ENCODE measurements at regions not wholly inside any gene's neighbourhood (a gene's known extent, or its start where the extent isn't known, plus 50 kb on each side); places are given as distances from the start of the nearest gene placed in this dataset.

DNA sequence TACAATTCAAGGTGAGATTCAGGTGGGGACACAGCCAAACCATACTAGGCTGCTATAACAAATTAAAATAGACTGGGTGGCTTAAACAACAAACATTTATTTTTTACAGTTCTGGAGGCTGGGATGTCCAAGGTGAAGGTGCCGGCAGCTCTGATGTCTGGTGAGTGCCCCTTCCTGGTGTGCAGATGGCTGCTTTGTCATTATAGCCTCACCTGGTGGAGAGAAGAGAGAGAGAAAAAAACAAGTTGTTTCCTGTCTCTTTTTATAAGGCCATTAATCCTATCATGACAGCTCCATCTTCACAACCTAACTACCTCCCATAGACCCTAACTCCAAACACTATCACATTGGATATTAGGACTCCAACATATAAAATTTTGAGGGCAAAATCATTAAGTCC, 279.7 kb downstream of the ZIC1 start:
- no peak overlapping the region for H3K27ac ChIP-seq (ENCODE audit: control insufficient read depth, insufficient read depth)
- intact Hi-C loops (cut with micrococcal nuclease; ENCODE audit: unreplicated experiment): no loop called here
- DNase-seq (ENCODE audit: low read depth, low spot score) (no peak), ATAC-seq (no peak), FAIRE-seq (no peak)
- ChIA-PET SMC1A (ENCODE audit: uncharacterized antibody, unreplicated experiment) (no interaction called here), RAD21 (ENCODE audit: unreplicated experiment) (no interaction called here), CTCF (no interaction called here), POLR2A (no interaction called here)
- no peaks in the 10 kb centered on the region for H3K9me3 ChIP-seq (replicated peaks; ENCODE audit: control insufficient read depth, insufficient read depth, low read length)
- no peaks in the 10 kb centered on the region for H3K4me1 ChIP-seq (ENCODE audit: control insufficient read depth, insufficient read depth, low read length)
- H3K79me2 ChIP-seq (ENCODE audit: control insufficient read depth, insufficient read depth, low read length): no peaks in the 10 kb centered on the region
- no peaks in the 10 kb centered on the region for H3K27me3 ChIP-seq (replicated peaks in 1 of 2; ENCODE audit: control insufficient read depth in 2 of 2, insufficient read depth in 2 of 2, low read length in 1 of 2)
- H3K9ac ChIP-seq (ENCODE audit: control insufficient read depth, insufficient read depth, low read length): no peak overlapping the region
- no TSS peak for BruUV-seq (replicated peaks)
- in situ Hi-C loops (cut with MboI): no loop called here
- H4K20me1 ChIP-seq (ENCODE audit: control insufficient read depth, insufficient read depth): no peaks in the 10 kb centered on the region
- no peak overlapping the region for H2AFZ ChIP-seq (ENCODE audit: control insufficient read depth, low read depth, low read length)
- H3K36me3 ChIP-seq (ENCODE audit: control insufficient read depth in 2 of 2, insufficient read depth in 2 of 2, low read length in 1 of 2): no peaks in the 10 kb centered on the region
- no peak overlapping the region for H3K4me2 ChIP-seq (ENCODE audit: control insufficient read depth, insufficient read depth)
- H3K4me3 ChIP-seq: no peak overlapping the region
- 100% methylated on average over 1 of the region's 1 CpG for WGBS (ENCODE audit: insufficient coverage, insufficient replicate concordance, low lambda C conversion rate, missing lambda C conversion rate)
- TF ChIP-seq CBX5 (IDR thresholded peaks at IDR 0.05; ENCODE audit: low read depth): no peak
- TF ChIP-seq HDGF (IDR thresholded peaks at IDR 0.05): no peak
- no peak for TF ChIP-seq ZNF217 (IDR thresholded peaks at IDR 0.05)
- no peak for TF ChIP-seq MTA2 (IDR thresholded peaks at IDR 0.05; ENCODE audit: low read depth)
- no peak for TF ChIP-seq NR2C2 (IDR thresholded peaks at IDR 0.05; ENCODE audit: borderline replicate concordance, control insufficient read depth, insufficient read length, low read depth)
- TF ChIP-seq CHD2 (IDR thresholded peaks at IDR 0.05; ENCODE audit: borderline replicate concordance, low read depth, low read length): no peak
- no peak for TF ChIP-seq YBX1 (IDR thresholded peaks at IDR 0.05)
- TF ChIP-seq, protein P1, sequence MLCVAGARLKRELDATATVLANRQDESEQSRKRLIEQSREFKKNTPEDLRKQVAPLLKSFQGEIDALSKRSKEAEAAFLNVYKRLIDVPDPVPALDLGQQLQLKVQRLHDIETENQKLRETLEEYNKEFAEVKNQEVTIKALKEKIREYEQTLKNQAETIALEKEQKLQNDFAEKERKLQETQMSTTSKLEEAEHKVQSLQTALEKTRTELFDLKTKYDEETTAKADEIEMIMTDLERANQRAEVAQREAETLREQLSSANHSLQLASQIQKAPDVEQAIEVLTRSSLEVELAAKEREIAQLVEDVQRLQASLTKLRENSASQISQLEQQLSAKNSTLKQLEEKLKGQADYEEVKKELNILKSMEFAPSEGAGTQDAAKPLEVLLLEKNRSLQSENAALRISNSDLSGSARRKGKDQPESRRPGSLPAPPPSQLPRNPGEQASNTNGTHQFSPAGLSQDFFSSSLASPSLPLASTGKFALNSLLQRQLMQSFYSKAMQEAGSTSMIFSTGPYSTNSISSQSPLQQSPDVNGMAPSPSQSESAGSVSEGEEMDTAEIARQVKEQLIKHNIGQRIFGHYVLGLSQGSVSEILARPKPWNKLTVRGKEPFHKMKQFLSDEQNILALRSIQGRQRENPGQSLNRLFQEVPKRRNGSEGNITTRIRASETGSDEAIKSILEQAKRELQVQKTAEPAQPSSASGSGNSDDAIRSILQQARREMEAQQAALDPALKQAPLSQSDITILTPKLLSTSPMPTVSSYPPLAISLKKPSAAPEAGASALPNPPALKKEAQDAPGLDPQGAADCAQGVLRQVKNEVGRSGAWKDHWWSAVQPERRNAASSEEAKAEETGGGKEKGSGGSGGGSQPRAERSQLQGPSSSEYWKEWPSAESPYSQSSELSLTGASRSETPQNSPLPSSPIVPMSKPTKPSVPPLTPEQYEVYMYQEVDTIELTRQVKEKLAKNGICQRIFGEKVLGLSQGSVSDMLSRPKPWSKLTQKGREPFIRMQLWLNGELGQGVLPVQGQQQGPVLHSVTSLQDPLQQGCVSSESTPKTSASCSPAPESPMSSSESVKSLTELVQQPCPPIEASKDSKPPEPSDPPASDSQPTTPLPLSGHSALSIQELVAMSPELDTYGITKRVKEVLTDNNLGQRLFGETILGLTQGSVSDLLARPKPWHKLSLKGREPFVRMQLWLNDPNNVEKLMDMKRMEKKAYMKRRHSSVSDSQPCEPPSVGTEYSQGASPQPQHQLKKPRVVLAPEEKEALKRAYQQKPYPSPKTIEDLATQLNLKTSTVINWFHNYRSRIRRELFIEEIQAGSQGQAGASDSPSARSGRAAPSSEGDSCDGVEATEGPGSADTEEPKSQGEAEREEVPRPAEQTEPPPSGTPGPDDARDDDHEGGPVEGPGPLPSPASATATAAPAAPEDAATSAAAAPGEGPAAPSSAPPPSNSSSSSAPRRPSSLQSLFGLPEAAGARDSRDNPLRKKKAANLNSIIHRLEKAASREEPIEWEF (IDR thresholded peaks at IDR 0.05; ENCODE audit: insufficient replicate concordance, low read depth, low read length): no peak
- TF ChIP-seq USF1 (IDR thresholded peaks at IDR 0.05; ENCODE audit: borderline replicate concordance, extremely low read length, insufficient read depth, low read depth, low read length): no peak
- no peak for TF ChIP-seq HDAC2 (IDR thresholded peaks at IDR 0.05)
- TF ChIP-seq BHLHE40 (IDR thresholded peaks at IDR 0.05; ENCODE audit: borderline replicate concordance in 1 of 2, low read depth in 2 of 2, low read length in 1 of 2): no peak
- TF ChIP-seq, protein P2, sequence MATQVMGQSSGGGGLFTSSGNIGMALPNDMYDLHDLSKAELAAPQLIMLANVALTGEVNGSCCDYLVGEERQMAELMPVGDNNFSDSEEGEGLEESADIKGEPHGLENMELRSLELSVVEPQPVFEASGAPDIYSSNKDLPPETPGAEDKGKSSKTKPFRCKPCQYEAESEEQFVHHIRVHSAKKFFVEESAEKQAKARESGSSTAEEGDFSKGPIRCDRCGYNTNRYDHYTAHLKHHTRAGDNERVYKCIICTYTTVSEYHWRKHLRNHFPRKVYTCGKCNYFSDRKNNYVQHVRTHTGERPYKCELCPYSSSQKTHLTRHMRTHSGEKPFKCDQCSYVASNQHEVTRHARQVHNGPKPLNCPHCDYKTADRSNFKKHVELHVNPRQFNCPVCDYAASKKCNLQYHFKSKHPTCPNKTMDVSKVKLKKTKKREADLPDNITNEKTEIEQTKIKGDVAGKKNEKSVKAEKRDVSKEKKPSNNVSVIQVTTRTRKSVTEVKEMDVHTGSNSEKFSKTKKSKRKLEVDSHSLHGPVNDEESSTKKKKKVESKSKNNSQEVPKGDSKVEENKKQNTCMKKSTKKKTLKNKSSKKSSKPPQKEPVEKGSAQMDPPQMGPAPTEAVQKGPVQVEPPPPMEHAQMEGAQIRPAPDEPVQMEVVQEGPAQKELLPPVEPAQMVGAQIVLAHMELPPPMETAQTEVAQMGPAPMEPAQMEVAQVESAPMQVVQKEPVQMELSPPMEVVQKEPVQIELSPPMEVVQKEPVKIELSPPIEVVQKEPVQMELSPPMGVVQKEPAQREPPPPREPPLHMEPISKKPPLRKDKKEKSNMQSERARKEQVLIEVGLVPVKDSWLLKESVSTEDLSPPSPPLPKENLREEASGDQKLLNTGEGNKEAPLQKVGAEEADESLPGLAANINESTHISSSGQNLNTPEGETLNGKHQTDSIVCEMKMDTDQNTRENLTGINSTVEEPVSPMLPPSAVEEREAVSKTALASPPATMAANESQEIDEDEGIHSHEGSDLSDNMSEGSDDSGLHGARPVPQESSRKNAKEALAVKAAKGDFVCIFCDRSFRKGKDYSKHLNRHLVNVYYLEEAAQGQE (IDR thresholded peaks at IDR 0.05; ENCODE audit: low read depth, low read length): no peak
- no peak for TF ChIP-seq SIN3A (IDR thresholded peaks at IDR 0.05; ENCODE audit: low read depth, low read length)
- no peak for TF ChIP-seq POU2F2 (IDR thresholded peaks at IDR 0.05; ENCODE audit: borderline replicate concordance, low read depth, low read length)
- TF ChIP-seq TARDBP (IDR thresholded peaks at IDR 0.05; ENCODE audit: borderline replicate concordance): no peak
- TF ChIP-seq RUNX3 (IDR thresholded peaks at IDR 0.05; ENCODE audit: low read length): no peak
- TF ChIP-seq ZNF24 (IDR thresholded peaks at IDR 0.05): no peak
- no peak for TF ChIP-seq CBFB (IDR thresholded peaks at IDR 0.05; ENCODE audit: low read depth)
